ENCODE measurements at regions not wholly inside any gene's neighbourhood (a gene's known extent, or its start where the extent isn't known, plus 50 kb on each side); places are given as distances from the start of the nearest gene placed in this dataset.
"Not testable (repeated sequence)": the region's sequence is repeated elsewhere in the genome, so short reads cannot be mapped to it uniquely, and the experiment has no call there.

DNA sequence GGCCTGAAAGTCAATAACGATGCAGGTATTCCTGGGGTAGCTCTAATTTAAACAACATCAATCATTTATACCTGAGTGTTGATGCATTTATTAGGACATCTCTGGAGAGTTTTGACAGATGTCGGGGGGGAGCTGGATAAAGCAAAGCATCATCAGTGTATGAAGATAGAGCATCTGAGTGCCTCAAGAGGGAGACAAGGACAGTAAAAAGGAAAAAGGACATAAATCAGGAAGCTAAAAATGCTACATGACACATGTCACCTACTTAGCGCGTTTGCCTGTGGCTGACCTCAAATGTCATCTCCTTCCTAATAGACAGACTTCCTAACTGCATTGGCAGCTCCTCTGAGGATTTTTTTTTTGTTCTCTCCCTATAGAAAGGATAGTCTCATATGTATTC is 259.5 kb upstream of the PKP2 start:
- Histone ChIP-seq H4K20me1 (ENCODE audit: insufficient read depth, low read length) (no peaks in the 10 kb centered on the region), H2AFZ (ENCODE audit: low read depth, low read length) (no peak overlapping the region), H3K27ac (ENCODE audit: low read length) (no peak overlapping the region), H3K9me3 (ENCODE audit: insufficient read depth, low read length) (0 out of 2 replicates have a peak, but pooled peaks cover 3% of the 10 kb centered on the region), H3K4me2 (ENCODE audit: low read length) (no peak overlapping the region), H3K79me2 (ENCODE audit: low read length) (no peaks in the 10 kb centered on the region), H3K4me1 (ENCODE audit: low read length) (no peaks in the 10 kb centered on the region), H3K27me3 (ENCODE audit: low read depth, low read length) (no peaks in the 10 kb centered on the region), H3K4me3 (ENCODE audit: low read length) (no peak overlapping the region), H3K36me3 (replicated peaks; ENCODE audit: low read depth, low read length) (no peaks in the 10 kb centered on the region), H3K9ac (ENCODE audit: low read length) (no peak overlapping the region)
- TF ChIP-seq, protein P1, sequence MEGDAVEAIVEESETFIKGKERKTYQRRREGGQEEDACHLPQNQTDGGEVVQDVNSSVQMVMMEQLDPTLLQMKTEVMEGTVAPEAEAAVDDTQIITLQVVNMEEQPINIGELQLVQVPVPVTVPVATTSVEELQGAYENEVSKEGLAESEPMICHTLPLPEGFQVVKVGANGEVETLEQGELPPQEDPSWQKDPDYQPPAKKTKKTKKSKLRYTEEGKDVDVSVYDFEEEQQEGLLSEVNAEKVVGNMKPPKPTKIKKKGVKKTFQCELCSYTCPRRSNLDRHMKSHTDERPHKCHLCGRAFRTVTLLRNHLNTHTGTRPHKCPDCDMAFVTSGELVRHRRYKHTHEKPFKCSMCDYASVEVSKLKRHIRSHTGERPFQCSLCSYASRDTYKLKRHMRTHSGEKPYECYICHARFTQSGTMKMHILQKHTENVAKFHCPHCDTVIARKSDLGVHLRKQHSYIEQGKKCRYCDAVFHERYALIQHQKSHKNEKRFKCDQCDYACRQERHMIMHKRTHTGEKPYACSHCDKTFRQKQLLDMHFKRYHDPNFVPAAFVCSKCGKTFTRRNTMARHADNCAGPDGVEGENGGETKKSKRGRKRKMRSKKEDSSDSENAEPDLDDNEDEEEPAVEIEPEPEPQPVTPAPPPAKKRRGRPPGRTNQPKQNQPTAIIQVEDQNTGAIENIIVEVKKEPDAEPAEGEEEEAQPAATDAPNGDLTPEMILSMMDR (IDR thresholded peaks at IDR 0.05; ENCODE audit: low read depth, low read length), result no peak
- no peak for TF ChIP-seq EZH2phosphoT487 (IDR thresholded peaks at IDR 0.05; ENCODE audit: low read depth)

DNA sequence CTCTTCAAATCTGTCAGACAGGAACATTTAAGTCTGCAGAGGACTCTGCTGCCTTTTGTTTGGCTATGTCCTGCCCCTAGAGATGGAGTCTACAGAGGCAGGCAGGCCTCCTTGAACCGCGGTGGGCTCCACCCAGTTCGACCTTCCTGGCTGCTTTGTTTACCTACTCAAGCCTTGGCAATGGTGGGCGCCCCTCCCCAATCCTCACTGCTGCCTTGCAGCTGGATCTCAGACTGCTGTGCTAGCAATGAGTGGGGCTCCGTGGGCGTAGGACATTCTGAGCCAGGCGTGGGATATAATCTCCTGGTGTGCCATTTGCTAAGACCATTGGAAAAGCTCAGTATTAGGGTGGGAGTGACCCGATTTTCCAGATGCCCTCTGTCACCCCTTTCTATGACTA is 250.7 kb upstream of the PKP2 start:
- H3K4me3 ChIP-seq (ENCODE audit: low read length); H2AFZ ChIP-seq (ENCODE audit: low read depth, low read length); H3K4me1 ChIP-seq (ENCODE audit: low read length); H3K9me3 ChIP-seq (ENCODE audit: insufficient read depth, low read length); H3K27me3 ChIP-seq (ENCODE audit: low read depth, low read length); H3K27ac ChIP-seq (ENCODE audit: low read length); H4K20me1 ChIP-seq (ENCODE audit: insufficient read depth, low read length); H3K9ac ChIP-seq (ENCODE audit: low read length); H3K36me3 ChIP-seq (replicated peaks; ENCODE audit: low read depth, low read length); H3K4me2 ChIP-seq (ENCODE audit: low read length); H3K79me2 ChIP-seq (ENCODE audit: low read length): not testable (repeated sequence)

DNA sequence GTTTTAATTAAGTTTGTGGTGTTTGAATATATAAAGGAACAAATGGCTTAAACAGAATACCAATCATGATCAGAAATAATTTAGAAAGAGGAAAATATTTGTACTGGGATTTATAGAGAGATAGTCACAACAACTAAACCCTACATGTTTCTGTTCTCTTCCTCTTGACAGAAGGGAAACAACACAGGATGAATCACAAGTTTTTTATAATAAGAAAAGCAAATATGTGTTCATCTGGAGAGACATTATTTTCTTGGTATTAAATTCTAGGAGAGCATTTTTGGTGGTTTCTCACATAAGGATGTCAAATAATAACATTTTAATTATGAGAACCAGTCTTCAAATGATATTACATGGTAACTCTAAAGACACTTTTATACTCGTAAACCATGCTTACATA is 232.9 kb upstream of the PKP2 start:
- Histone ChIP-seq H3K27ac (ENCODE audit: low read length) (no peak overlapping the region), H3K79me2 (ENCODE audit: low read length) (no peaks in the 10 kb centered on the region), H3K4me3 (ENCODE audit: low read length) (no peak overlapping the region), H3K4me2 (ENCODE audit: low read length) (no peak overlapping the region), H3K27me3 (ENCODE audit: low read depth, low read length) (no peaks in the 10 kb centered on the region), H4K20me1 (ENCODE audit: insufficient read depth, low read length) (no peaks in the 10 kb centered on the region), H3K4me1 (ENCODE audit: low read length) (no peaks in the 10 kb centered on the region), H3K9ac (ENCODE audit: low read length) (no peak overlapping the region), H2AFZ (ENCODE audit: low read depth, low read length) (no peak overlapping the region), H3K36me3 (replicated peaks; ENCODE audit: low read depth, low read length) (no peaks in the 10 kb centered on the region), H3K9me3 (ENCODE audit: insufficient read depth, low read length) (no peaks in the 10 kb centered on the region)
- no peak for TF ChIP-seq EZH2phosphoT487 (IDR thresholded peaks at IDR 0.05; ENCODE audit: low read depth)
- TF ChIP-seq, protein P1 (IDR thresholded peaks at IDR 0.05; ENCODE audit: low read depth, low read length), result no peak

DNA sequence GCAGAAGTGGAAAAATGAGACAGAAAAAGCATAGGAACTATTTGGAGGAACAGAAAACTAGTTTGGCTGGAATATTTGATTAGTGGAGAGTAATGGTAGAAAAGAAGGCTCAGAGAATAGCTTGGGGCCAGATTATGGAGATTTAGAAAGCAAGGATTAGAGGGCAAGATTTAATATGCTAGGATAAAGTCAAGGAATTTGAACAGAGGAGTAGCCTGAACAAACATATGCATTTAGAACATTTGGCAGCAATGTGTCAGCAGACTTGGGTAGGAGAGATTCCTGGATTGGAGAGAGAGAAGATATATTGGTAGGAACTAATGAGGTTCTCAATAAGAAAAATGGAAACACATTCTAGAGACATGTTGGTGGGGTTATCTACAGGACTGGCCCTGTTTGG is 229.2 kb upstream of the PKP2 start:
- no peaks in the 10 kb centered on the region for H3K79me2 ChIP-seq (ENCODE audit: low read length)
- H3K27me3 ChIP-seq (ENCODE audit: low read depth, low read length), result no peaks in the 10 kb centered on the region

More for the DNA sequence above, 229.2 kb upstream of the PKP2 start:
- H3K9ac ChIP-seq (ENCODE audit: low read length), result no peak overlapping the region
- no peaks in the 10 kb centered on the region for H3K9me3 ChIP-seq (ENCODE audit: insufficient read depth, low read length)
- TF ChIP-seq EZH2phosphoT487 (IDR thresholded peaks at IDR 0.05; ENCODE audit: low read depth), result no peak
- TF ChIP-seq, protein P1 (IDR thresholded peaks at IDR 0.05; ENCODE audit: low read depth, low read length), result no peak
- H3K36me3 ChIP-seq (replicated peaks; ENCODE audit: low read depth, low read length), result no peaks in the 10 kb centered on the region
- no peak overlapping the region for H3K4me3 ChIP-seq (ENCODE audit: low read length)
- H2AFZ ChIP-seq (ENCODE audit: low read depth, low read length), result no peak overlapping the region
- no peaks in the 10 kb centered on the region for H3K4me1 ChIP-seq (ENCODE audit: low read length)
- H3K4me2 ChIP-seq (ENCODE audit: low read length), result no peak overlapping the region
- no peaks in the 10 kb centered on the region for H4K20me1 ChIP-seq (ENCODE audit: insufficient read depth, low read length)
- H3K27ac ChIP-seq (ENCODE audit: low read length), result no peak overlapping the region
